GM23338 (cell line): ENCODE measurements at regions not wholly inside any gene's neighbourhood (a gene's known extent, or its start where the extent isn't known, plus 50 kb on each side); places are given as distances from the start of the nearest gene placed in this dataset.

Experiments used
- ATAC-seq: fragments of 200-7000 bp; cut with Tn5 transposase; 3 replicates; pipeline ENCODE4 v1.9.1; 2020
- DNase-seq: peaks from one replicate; pipeline ENCODE4 v3.0.0-alpha.2; 2015; ENCODE audit warnings: low spot score
- H2AFZ ChIP-seq: fragments of 200-600 bp; sonication (generic); 2 replicates; pipeline ENCODE4 v1.8.0; 2016; ENCODE audit warnings: antibody characterized with exemption, mild to moderate bottlenecking, moderate library complexity
- H3F3A ChIP-seq: fragments of 200-600 bp; sonication (generic); replicated peaks from 2 replicates; pipeline ENCODE4 v1.8.0; 2017; ENCODE audit warnings: antibody characterized with exemption, mixed run types, low read depth
- H3K27ac ChIP-seq: fragments of 200-600 bp; sonication (generic); 2 replicates; pipeline ENCODE4 v1.6.1; 2016; ENCODE audit warnings: low read depth
- H3K27me3 ChIP-seq: fragments of 200-600 bp; sonication (generic); 2 replicates; pipeline ENCODE4 v1.8.0; 2016; ENCODE audit warnings: mild to moderate bottlenecking, mixed run types, moderate library complexity; ENCODE audit not compliant: insufficient read depth
- H3K36me3 ChIP-seq: fragments of 200-600 bp; sonication (generic); 2 replicates; pipeline ENCODE4 v1.8.0; 2016; ENCODE audit warnings: mild to moderate bottlenecking; ENCODE audit not compliant: insufficient read depth
- H3K4me1 ChIP-seq: fragments of 200-600 bp; sonication (generic); 2 replicates; pipeline ENCODE4 v1.8.0; 2016; ENCODE audit warnings: mild to moderate bottlenecking, moderate library complexity; ENCODE audit not compliant: insufficient read depth
- H3K4me2 ChIP-seq: fragments of 200-600 bp; sonication (generic); 2 replicates; pipeline ENCODE4 v1.7.1; 2017; ENCODE audit warnings: mixed run types
- H3K4me3 ChIP-seq: fragments of 200-600 bp; sonication (generic); 2 replicates; pipeline ENCODE4 v1.6.1; 2016; ENCODE audit warnings: mixed run types
- H3K79me2 ChIP-seq: fragments of 200-600 bp; sonication (generic); replicated peaks from 2 replicates; pipeline ENCODE4 v1.8.0; 2017; ENCODE audit warnings: mild to moderate bottlenecking; ENCODE audit not compliant: insufficient read depth
- H3K9me2 ChIP-seq: fragments of 200-600 bp; sonication (generic); 2 replicates; pipeline ENCODE4 v1.8.0; 2017; ENCODE audit not compliant: insufficient read depth
- H4K20me1 ChIP-seq: fragments of 200-600 bp; sonication (generic); replicated peaks from 2 replicates; pipeline ENCODE4 v1.8.0; 2017; ENCODE audit warnings: mild to moderate bottlenecking; ENCODE audit not compliant: insufficient read depth
- H3K27ac Mint-ChIP-seq: 2 replicates; pipeline ENCODE4 v1.8.0; 2020; ENCODE audit warnings: inconsistent platforms, mild to moderate bottlenecking, moderate library complexity, mixed read lengths
- H3K27me3 Mint-ChIP-seq: 3 replicates; pipeline ENCODE4 v1.8.0; 2022; ENCODE audit warnings: low read depth, mild to moderate bottlenecking, moderate library complexity, mixed read lengths, inconsistent platforms; ENCODE audit not compliant: insufficient read depth, poor library complexity
- H3K36me3 Mint-ChIP-seq: 3 replicates; pipeline ENCODE4 v1.8.0; 2021; ENCODE audit warnings: low read depth, mild to moderate bottlenecking, inconsistent platforms, moderate library complexity, mixed read lengths
- H3K4me1 Mint-ChIP-seq: 3 replicates; pipeline ENCODE4 v1.8.0; 2020; ENCODE audit warnings: mild to moderate bottlenecking, inconsistent platforms, mixed read lengths
- H3K4me3 Mint-ChIP-seq: 3 replicates; pipeline ENCODE4 v1.8.0; 2021; ENCODE audit warnings: moderate library complexity, mild to moderate bottlenecking, inconsistent platforms, mixed read lengths
- H3K9me3 Mint-ChIP-seq: 3 replicates; pipeline ENCODE4 v1.8.0; 2020; ENCODE audit warnings: moderate library complexity, mild to moderate bottlenecking, inconsistent platforms, mixed read lengths
- CREB1 ChIP-seq: fragments of 250-450 bp; sonication (Bioruptor Pico); IDR thresholded peaks from 2 replicates; pipeline ENCODE4 v1.5.0; 2020; ENCODE audit warnings: low read depth, mild to moderate bottlenecking, moderate library complexity
- EZH2 ChIP-seq: fragments of 200-600 bp; sonication (generic); IDR thresholded peaks from one replicate; pipeline ENCODE4 v1.8.0; 2017; ENCODE audit warnings: antibody characterized with exemption, mild to moderate bottlenecking, low read depth; ENCODE audit not compliant: unreplicated experiment
- EZH2phosphoT487 ChIP-seq: fragments of 200-600 bp; sonication (generic); IDR thresholded peaks from one replicate; pipeline ENCODE4 v1.8.1; 2018; ENCODE audit warnings: antibody characterized with exemption; ENCODE audit not compliant: unreplicated experiment
- JUNB ChIP-seq: IDR thresholded peaks from one replicate; pipeline ENCODE4 v1.6.1; 2016; ENCODE audit warnings: antibody characterized with exemption; ENCODE audit not compliant: unreplicated experiment
- NANOG ChIP-seq: IDR thresholded peaks from 2 replicates; pipeline ENCODE4 v1.6.1; 2016; ENCODE audit warnings: antibody characterized with exemption, borderline replicate concordance
- POLR2AphosphoS5 ChIP-seq: IDR thresholded peaks from 2 replicates; pipeline ENCODE4 v1.6.1; 2016; ENCODE audit warnings: antibody characterized with exemption, low read depth
- STAT1 ChIP-seq: IDR thresholded peaks from one replicate; pipeline ENCODE4 v1.6.1; 2016; ENCODE audit warnings: antibody characterized with exemption; ENCODE audit not compliant: unreplicated experiment
- ZNF114 ChIP-seq: fragments of 250-450 bp; sonication (Bioruptor Pico); IDR thresholded peaks from 2 replicates; pipeline ENCODE4 v1.5.0; 2020; ENCODE audit warnings: mild to moderate bottlenecking, moderate library complexity
- ZNF331 ChIP-seq: fragments of 250-450 bp; sonication (Bioruptor Pico); IDR thresholded peaks from 2 replicates; pipeline ENCODE4 v1.5.0; 2020; ENCODE audit warnings: low read depth, mild to moderate bottlenecking, moderate library complexity
- TF ChIP-seq, protein P1 (sequence below): IDR thresholded peaks from one replicate; pipeline ENCODE4 v1.6.1; 2018; ENCODE audit warnings: antibody characterized with exemption; ENCODE audit not compliant: unreplicated experiment
- TF ChIP-seq, protein P2 (sequence below): IDR thresholded peaks from 2 replicates; pipeline ENCODE4 v1.6.1; 2016; ENCODE audit warnings: antibody characterized with exemption
- TF ChIP-seq, protein P3 (sequence below), 2 experiments: fragments of 200-600 bp in 1 of 2; sonication (generic) in 1 of 2; conservative IDR thresholded peaks; 2 replicates each; pipeline versions ENCODE4 v1.5.1 to v1.6.1; 2016 to 2017; ENCODE audit warnings: antibody characterized with exemption in 2 of 2, low read depth in 2 of 2, mild to moderate bottlenecking in 2 of 2, moderate library complexity in 1 of 2
- TF ChIP-seq, protein P4 (sequence below): fragments of 250-450 bp; sonication (Bioruptor Pico); IDR thresholded peaks from 2 replicates; pipeline ENCODE4 v1.5.0; 2020; ENCODE audit warnings: mild to moderate bottlenecking, moderate library complexity

DNA sequence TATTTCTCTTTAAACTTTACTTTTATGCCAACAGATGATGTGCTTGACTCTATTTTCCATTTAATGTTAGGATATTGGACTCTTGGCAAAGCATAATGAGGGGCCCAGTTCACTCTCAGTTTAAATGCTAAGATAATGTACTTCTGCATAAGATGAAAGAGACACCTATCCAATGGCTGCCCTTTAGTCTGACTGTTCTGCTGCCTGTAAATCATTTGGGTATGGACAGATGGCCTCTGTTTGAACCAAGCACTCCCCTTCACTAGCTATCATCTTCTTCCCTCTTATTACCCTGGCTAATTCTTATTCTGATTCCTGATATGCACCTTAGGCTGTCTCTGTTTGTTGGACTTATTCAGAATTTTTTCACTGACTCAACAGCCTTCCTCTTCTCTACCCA lies 72.1 kb downstream of the SEM1 start:
- Histone ChIP-seq H3K79me2 (no peaks in the 10 kb centered on the region), H3K27ac (no peak overlapping the region), H3K4me1 (no peaks in the 10 kb centered on the region), H2AFZ (no peak overlapping the region), H3F3A (no peaks in the 10 kb centered on the region), H3K9me2 (no peaks in the 10 kb centered on the region), H3K36me3 (no peaks in the 10 kb centered on the region), H3K4me2 (no peak overlapping the region), H4K20me1 (no peaks in the 10 kb centered on the region), H3K27me3 (no peaks in the 10 kb centered on the region), H3K4me3 (no peak overlapping the region)
- H3K27me3 Mint-ChIP-seq: peaks cover 2% of the 10 kb centered on the region
- H3K4me1 Mint-ChIP-seq: peaks cover 4% of the 10 kb centered on the region; the same call in 2 of the 3 replicates
- TF ChIP-seq, protein P1, sequence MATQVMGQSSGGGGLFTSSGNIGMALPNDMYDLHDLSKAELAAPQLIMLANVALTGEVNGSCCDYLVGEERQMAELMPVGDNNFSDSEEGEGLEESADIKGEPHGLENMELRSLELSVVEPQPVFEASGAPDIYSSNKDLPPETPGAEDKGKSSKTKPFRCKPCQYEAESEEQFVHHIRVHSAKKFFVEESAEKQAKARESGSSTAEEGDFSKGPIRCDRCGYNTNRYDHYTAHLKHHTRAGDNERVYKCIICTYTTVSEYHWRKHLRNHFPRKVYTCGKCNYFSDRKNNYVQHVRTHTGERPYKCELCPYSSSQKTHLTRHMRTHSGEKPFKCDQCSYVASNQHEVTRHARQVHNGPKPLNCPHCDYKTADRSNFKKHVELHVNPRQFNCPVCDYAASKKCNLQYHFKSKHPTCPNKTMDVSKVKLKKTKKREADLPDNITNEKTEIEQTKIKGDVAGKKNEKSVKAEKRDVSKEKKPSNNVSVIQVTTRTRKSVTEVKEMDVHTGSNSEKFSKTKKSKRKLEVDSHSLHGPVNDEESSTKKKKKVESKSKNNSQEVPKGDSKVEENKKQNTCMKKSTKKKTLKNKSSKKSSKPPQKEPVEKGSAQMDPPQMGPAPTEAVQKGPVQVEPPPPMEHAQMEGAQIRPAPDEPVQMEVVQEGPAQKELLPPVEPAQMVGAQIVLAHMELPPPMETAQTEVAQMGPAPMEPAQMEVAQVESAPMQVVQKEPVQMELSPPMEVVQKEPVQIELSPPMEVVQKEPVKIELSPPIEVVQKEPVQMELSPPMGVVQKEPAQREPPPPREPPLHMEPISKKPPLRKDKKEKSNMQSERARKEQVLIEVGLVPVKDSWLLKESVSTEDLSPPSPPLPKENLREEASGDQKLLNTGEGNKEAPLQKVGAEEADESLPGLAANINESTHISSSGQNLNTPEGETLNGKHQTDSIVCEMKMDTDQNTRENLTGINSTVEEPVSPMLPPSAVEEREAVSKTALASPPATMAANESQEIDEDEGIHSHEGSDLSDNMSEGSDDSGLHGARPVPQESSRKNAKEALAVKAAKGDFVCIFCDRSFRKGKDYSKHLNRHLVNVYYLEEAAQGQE: no peak
- no peak for TF ChIP-seq CREB1 (CRISPR knock-in tag)
- TF ChIP-seq EZH2: no peak
- TF ChIP-seq STAT1: no peak
- TF ChIP-seq ZNF331 (CRISPR knock-in tag): no peak
- TF ChIP-seq EZH2phosphoT487: no peak
- no peak for TF ChIP-seq NANOG
- TF ChIP-seq, protein P2, sequence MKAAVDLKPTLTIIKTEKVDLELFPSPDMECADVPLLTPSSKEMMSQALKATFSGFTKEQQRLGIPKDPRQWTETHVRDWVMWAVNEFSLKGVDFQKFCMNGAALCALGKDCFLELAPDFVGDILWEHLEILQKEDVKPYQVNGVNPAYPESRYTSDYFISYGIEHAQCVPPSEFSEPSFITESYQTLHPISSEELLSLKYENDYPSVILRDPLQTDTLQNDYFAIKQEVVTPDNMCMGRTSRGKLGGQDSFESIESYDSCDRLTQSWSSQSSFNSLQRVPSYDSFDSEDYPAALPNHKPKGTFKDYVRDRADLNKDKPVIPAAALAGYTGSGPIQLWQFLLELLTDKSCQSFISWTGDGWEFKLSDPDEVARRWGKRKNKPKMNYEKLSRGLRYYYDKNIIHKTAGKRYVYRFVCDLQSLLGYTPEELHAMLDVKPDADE: no peak
- TF ChIP-seq, protein P3, sequence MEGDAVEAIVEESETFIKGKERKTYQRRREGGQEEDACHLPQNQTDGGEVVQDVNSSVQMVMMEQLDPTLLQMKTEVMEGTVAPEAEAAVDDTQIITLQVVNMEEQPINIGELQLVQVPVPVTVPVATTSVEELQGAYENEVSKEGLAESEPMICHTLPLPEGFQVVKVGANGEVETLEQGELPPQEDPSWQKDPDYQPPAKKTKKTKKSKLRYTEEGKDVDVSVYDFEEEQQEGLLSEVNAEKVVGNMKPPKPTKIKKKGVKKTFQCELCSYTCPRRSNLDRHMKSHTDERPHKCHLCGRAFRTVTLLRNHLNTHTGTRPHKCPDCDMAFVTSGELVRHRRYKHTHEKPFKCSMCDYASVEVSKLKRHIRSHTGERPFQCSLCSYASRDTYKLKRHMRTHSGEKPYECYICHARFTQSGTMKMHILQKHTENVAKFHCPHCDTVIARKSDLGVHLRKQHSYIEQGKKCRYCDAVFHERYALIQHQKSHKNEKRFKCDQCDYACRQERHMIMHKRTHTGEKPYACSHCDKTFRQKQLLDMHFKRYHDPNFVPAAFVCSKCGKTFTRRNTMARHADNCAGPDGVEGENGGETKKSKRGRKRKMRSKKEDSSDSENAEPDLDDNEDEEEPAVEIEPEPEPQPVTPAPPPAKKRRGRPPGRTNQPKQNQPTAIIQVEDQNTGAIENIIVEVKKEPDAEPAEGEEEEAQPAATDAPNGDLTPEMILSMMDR (conservative IDR thresholded peaks at IDR 0.05; ENCODE audit: low read depth in 2 of 2): no peak
- no peak for TF ChIP-seq ZNF114 (CRISPR knock-in tag)
- TF ChIP-seq, protein P4, sequence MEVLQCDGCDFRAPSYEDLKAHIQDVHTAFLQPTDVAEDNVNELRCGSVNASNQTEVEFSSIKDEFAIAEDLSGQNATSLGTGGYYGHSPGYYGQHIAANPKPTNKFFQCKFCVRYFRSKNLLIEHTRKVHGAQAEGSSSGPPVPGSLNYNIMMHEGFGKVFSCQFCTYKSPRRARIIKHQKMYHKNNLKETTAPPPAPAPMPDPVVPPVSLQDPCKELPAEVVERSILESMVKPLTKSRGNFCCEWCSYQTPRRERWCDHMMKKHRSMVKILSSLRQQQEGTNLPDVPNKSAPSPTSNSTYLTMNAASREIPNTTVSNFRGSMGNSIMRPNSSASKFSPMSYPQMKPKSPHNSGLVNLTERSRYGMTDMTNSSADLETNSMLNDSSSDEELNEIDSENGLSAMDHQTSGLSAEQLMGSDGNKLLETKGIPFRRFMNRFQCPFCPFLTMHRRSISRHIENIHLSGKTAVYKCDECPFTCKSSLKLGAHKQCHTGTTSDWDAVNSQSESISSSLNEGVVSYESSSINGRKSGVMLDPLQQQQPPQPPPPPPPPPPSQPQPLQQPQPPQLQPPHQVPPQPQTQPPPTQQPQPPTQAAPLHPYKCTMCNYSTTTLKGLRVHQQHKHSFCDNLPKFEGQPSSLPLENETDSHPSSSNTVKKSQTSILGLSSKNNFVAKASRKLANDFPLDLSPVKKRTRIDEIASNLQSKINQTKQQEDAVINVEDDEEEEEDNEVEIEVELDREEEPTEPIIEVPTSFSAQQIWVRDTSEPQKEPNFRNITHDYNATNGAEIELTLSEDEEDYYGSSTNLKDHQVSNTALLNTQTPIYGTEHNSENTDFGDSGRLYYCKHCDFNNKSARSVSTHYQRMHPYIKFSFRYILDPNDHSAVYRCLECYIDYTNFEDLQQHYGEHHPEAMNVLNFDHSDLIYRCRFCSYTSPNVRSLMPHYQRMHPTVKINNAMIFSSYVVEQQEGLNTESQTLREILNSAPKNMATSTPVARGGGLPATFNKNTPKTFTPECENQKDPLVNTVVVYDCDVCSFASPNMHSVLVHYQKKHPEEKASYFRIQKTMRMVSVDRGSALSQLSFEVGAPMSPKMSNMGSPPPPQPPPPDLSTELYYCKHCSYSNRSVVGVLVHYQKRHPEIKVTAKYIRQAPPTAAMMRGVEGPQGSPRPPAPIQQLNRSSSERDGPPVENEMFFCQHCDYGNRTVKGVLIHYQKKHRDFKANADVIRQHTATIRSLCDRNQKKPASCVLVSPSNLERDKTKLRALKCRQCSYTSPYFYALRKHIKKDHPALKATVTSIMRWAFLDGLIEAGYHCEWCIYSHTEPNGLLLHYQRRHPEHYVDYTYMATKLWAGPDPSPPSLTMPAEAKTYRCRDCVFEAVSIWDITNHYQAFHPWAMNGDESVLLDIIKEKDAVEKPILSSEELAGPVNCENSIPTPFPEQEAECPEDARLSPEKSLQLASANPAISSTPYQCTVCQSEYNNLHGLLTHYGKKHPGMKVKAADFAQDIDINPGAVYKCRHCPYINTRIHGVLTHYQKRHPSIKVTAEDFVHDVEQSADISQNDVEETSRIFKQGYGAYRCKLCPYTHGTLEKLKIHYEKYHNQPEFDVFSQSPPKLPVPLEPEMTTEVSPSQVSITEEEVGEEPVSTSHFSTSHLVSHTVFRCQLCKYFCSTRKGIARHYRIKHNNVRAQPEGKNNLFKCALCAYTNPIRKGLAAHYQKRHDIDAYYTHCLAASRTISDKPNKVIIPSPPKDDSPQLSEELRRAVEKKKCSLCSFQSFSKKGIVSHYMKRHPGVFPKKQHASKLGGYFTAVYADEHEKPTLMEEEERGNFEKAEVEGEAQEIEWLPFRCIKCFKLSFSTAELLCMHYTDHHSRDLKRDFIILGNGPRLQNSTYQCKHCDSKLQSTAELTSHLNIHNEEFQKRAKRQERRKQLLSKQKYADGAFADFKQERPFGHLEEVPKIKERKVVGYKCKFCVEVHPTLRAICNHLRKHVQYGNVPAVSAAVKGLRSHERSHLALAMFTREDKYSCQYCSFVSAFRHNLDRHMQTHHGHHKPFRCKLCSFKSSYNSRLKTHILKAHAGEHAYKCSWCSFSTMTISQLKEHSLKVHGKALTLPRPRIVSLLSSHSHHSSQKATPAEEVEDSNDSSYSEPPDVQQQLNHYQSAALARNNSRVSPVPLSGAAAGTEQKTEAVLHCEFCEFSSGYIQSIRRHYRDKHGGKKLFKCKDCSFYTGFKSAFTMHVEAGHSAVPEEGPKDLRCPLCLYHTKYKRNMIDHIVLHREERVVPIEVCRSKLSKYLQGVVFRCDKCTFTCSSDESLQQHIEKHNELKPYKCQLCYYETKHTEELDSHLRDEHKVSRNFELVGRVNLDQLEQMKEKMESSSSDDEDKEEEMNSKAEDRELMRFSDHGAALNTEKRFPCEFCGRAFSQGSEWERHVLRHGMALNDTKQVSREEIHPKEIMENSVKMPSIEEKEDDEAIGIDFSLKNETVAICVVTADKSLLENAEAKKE (CRISPR knock-in tag): no peak
- TF ChIP-seq JUNB: no peak
- TF ChIP-seq POLR2AphosphoS5: no peak
- no peak overlapping the region for H3K27ac Mint-ChIP-seq
- DNase-seq (no peak), ATAC-seq (no peak)
- H3K36me3 Mint-ChIP-seq: no peaks in the 10 kb centered on the region
- H3K9me3 Mint-ChIP-seq: no peaks in the 10 kb centered on the region
- no peak overlapping the region for H3K4me3 Mint-ChIP-seq
